Right forelimb (tissue), 1 donor: ENCODE measurements at regions not wholly inside any gene's neighbourhood (a gene's known extent, or its start where the extent isn't known, plus 50 kb on each side); places are given as distances from the start of the nearest gene placed in this dataset.
A peak's percentile ranks its signal among the peaks of the same experiment; 100 is the strongest.

Experiments
- DNase-seq: peaks from one replicate; pipeline ENCODE4 v3.0.0-alpha.2; 2018

DNA sequence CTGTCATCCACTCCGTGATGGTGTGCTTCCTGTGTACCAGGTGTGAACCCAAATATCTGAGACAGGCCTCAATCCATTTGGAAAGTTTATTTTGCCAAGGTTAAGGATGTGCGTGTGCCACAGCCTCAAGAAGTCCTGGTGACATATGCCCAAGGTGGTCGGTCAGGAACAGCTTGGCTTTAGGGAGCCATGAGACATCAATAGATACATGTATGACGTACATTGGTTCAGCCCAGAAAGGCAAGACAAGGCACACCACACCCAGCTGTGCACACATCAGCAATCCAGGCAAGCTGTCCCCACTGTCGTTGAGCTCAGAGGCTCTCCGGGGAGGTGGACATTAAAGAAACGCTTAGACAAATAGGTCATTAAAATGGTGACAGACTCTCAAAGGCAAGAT lies 56.8 kb upstream of the SHANK2 start:
- DNase-seq: no peak

DNA sequence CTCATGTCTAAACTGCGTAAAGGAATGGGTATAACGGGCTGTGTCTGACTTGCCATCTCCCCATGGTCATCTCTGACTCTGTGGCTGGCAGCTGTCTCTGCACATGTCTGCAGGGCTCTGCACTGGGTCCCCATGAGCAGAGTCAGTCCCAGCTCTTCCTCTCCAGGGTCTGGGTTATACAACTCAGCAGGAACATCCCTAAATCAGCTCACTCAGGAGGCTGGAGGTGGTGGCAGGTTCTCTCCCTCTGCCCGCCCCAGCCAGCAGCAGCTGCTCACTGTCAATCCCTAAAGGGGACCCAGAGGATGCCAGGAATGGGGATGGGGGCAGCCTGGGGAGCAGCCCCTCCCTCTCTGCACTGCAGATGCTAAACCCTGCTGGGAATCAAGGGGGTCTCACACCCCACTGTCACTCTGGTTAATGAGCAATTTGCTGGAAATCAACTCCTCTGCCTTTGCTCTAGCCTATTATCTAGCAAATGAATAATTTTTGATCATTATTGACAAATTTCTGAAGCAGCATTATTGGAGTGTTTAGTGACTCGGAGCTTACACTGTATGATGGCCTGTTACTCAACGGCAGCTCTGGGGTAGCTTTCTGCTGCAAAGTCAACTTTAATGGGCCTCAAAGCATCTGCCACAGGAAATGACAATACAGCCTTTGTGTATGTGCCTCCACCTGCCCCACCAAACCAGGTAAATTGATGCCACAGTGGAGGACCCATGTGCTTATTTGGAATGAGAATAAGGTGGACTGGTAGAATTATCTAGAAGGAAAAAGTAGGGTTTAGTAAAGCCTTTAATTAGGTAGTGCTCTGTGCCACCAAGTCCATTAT lies 55.7 kb upstream of the SHANK2 start:
- DNase-seq: peak; percentile 28

DNA sequence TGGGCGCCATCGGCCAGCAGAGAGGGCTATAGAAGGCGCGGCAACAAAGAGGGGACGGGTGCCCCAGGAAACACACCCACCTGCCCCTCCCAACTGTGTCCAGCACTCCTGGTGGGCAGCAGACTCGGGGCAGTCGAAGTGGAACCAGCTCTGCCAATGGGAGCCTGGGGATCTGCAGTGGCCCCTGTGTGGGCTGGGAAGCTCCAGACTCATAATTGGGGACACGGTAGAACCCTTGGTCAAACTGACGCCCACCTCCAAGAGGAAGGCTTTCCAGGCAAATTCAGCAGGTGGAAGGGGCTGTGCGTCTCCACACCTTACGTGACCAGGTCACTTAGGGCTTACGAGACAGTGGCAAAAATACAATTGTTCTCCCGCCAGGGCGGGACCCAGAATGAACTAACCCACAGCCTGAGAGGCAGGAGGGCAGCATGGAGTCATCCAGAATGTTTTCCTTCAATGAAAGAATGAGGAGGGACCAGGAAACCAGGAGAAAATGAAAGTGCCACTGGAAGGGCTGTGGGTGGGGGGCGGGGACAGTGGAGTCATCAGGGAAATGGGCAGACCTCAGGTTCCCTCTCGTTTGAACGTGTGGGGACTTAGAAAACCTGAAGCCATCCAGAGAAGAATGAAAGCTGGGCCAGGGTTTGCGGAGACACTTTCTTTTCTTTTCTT lies 53.2 kb upstream of the SHANK2 start:
- DNase-seq: peak; percentile 35

DNA sequence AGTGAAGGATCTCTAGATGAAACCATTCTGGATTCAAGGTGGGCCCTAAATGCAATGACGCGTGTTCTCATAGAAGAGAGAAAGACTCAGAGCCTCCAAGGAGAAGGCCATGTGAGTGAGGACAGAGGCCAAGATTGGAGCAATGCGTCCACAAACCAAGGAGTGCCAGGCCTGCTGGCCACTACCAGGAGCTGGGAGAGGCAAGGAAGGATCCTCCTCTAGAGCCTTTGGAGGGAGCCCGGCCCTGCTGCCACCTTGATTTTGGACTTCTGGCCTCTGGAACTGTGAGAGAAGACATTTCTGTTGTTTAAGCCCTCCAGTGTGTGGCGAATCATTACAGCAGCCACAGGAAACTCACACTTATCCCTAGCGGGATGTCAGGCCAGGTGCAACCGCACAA lies 52.7 kb upstream of the SHANK2 start:
- DNase-seq: peak; percentile 5

DNA sequence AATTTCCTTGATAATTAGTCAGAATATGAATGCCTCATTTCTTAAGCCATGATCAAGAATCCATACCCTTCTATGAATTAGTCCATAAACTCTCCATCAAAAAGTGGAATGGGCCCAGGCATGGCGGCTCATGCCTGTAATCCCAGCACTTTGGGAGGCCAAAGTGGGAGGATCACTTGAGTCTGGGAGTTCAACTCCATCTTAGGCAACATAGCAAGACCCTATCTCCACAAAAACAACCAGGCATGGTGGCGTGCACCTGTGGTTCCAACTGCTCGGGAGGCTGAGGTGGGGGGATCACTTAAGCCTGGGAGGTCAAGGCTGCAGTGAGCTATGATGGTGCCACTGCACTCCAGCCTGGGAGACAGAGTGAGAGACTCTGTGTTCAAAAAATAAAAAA lies 52.1 kb upstream of the SHANK2 start:
- DNase-seq: no peak

DNA sequence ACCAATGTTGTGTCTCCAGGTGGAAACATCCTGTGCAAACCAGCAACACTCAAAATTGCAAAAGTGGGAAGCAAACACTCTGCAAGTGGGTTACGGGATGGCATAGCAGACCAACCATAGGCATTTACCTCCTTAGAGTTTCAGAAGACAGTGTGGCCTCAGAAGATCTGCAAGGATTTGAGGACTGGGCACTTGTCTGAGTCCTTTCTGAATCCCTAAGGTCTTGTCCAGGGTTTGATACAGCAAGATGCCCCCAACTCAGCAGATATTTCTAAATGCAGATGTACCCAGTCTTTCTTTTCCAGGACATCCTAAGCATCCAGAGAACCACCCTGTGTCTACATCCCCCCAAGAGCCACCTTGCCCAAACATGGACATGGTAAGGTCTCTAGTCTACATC lies 51.7 kb upstream of the SHANK2 start:
- DNase-seq: no peak

DNA sequence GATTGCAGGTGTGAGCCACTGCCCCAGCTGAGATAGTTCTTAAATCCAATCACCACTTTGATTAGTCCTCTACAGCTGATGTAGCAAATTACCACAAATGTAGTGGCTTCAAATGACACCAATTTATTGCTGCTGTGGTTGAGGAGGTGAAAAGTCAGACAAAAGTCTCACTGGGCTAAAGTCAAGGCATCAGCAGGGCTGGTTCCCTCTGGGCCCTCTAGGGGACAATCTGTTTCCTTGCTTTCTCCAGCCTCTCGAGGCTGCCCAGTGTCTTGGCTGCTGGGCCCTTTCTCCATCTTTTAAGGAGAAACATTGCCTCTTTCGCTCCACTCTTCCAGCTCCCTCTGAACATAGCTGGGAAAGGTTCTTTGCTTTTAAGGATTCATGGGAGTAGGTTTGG lies 50.5 kb upstream of the SHANK2 start:
- DNase-seq: no peak

DNA sequence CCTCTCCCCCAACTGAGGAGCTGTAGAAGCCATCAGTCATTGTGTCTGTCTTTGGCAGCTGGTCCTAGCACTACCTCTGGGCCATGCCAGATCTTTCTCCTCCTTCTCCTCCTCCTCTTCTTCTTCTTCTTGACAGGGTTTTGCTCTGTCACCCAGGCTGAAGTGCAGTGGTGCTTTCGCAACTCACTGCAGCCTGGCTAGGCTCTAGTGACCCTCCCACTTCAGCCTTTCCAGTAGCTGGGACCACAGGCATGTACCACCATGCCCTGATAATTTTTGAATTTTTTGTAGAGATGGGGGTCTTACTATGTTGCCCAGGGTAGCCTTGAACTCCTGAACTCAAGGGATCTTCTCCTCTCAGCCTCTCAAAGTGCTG lies 50.1 kb upstream of the SHANK2 start:
- no peak for DNase-seq
